ENCODE measurements at regions not wholly inside any gene's neighbourhood (a gene's known extent, or its start where the extent isn't known, plus 50 kb on each side); places are given as distances from the start of the nearest gene placed in this dataset.

DNA sequence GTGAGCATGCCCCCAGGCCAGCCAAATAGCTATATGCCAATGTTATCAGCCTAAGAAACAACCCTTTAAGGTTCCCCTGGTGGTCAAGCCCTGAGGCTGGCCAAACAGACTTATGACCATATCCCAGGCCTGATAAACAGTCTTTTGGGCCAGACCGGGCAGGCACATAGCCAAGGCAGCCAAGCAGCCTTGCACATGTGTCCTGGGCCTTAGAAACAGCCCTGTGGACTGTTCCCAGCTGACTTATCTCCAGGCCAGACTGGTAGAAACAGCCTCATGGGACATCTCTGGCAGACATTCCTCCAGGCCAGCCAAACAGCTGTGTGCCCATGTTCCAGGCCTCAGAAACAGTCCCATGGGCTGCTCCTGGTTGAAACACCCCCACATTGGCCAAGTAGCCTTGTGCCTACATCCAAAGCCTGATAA is 295.0 kb upstream of the MGAT4C start:
- Histone ChIP-seq H3K4me1 (ENCODE audit: control insufficient read depth, extremely low read depth, insufficient read depth, low read length) (no peaks in the 10 kb centered on the region), H3K4me2 (ENCODE audit: control insufficient read depth, extremely low read depth, insufficient read depth, low read depth, low read length) (no peak overlapping the region), H3K79me2 (ENCODE audit: control insufficient read depth, insufficient read depth, low read length) (no peaks in the 10 kb centered on the region), H3K9me1 (ENCODE audit: control insufficient read depth, extremely low read depth, insufficient read depth, low read length) (no peaks in the 10 kb centered on the region), H3K9me3 (ENCODE audit: control insufficient read depth, low read depth, low read length) (no peaks in the 10 kb centered on the region), H2AFZ (ENCODE audit: control insufficient read depth, low read length) (no peak overlapping the region), H3K4me3 (ENCODE audit: control insufficient read depth in 2 of 3, extremely low read depth in 1 of 3, insufficient read depth in 2 of 3, low read depth in 1 of 3, low read length in 3 of 3) (no peak overlapping the region), H3K27ac (ENCODE audit: control insufficient read depth, insufficient read depth, low read length) (no peak overlapping the region), H3K36me3 (ENCODE audit: control insufficient read depth in 2 of 2, extremely low read depth in 1 of 2, insufficient read depth in 2 of 2, low read length in 2 of 2) (no peaks in the 10 kb centered on the region), H3K27me3 (ENCODE audit: control insufficient read depth, extremely low read depth, insufficient read depth, low read length) (no peaks in the 10 kb centered on the region), H4K20me1 (ENCODE audit: control insufficient read depth, extremely low read depth, insufficient read depth, low read length) (no peaks in the 10 kb centered on the region), H3K9ac (ENCODE audit: control insufficient read depth, extremely low read depth, insufficient read depth, low read length) (no peak overlapping the region)
- FAIRE-seq (no peak), DNase-seq (ENCODE audit: low read depth, low spot score) (no peak)
- dilution Hi-C loops (cut with MboI; ENCODE audit: extremely low pct_ligation_motif_present, low sequenced_read_pairs), result no loop called here
- no peak for TF ChIP-seq EZH2 (IDR thresholded peaks at IDR 0.05; ENCODE audit: low read length)
- TF ChIP-seq, protein P1, sequence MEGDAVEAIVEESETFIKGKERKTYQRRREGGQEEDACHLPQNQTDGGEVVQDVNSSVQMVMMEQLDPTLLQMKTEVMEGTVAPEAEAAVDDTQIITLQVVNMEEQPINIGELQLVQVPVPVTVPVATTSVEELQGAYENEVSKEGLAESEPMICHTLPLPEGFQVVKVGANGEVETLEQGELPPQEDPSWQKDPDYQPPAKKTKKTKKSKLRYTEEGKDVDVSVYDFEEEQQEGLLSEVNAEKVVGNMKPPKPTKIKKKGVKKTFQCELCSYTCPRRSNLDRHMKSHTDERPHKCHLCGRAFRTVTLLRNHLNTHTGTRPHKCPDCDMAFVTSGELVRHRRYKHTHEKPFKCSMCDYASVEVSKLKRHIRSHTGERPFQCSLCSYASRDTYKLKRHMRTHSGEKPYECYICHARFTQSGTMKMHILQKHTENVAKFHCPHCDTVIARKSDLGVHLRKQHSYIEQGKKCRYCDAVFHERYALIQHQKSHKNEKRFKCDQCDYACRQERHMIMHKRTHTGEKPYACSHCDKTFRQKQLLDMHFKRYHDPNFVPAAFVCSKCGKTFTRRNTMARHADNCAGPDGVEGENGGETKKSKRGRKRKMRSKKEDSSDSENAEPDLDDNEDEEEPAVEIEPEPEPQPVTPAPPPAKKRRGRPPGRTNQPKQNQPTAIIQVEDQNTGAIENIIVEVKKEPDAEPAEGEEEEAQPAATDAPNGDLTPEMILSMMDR (optimal IDR thresholded peaks at IDR 0.05 in 1 of 3, IDR thresholded peaks at IDR 0.05 in 1 of 3, conservative IDR thresholded peaks at IDR 0.05 in 1 of 3; ENCODE audit: extremely low read depth in 1 of 3, insufficient read depth in 2 of 3, low read length in 3 of 3), result no peak

- Histone ChIP-seq H3K27ac (ENCODE audit: control insufficient read depth, insufficient read depth, low read length) (no peak overlapping the region), H3K4me1 (ENCODE audit: control insufficient read depth, extremely low read depth, insufficient read depth, low read length) (no peaks in the 10 kb centered on the region), H3K9me1 (ENCODE audit: control insufficient read depth, extremely low read depth, insufficient read depth, low read length) (no peaks in the 10 kb centered on the region), H3K9me3 (ENCODE audit: control insufficient read depth, low read depth, low read length) (no peaks in the 10 kb centered on the region), H2AFZ (ENCODE audit: control insufficient read depth, low read length) (no peak overlapping the region), H3K36me3 (ENCODE audit: control insufficient read depth in 2 of 2, extremely low read depth in 1 of 2, insufficient read depth in 2 of 2, low read length in 2 of 2) (no peaks in the 10 kb centered on the region), H3K9ac (ENCODE audit: control insufficient read depth, extremely low read depth, insufficient read depth, low read length) (no peak overlapping the region), H4K20me1 (ENCODE audit: control insufficient read depth, extremely low read depth, insufficient read depth, low read length) (no peaks in the 10 kb centered on the region), H3K27me3 (ENCODE audit: control insufficient read depth, extremely low read depth, insufficient read depth, low read length) (no peaks in the 10 kb centered on the region), H3K79me2 (ENCODE audit: control insufficient read depth, insufficient read depth, low read length) (no peaks in the 10 kb centered on the region), H3K4me2 (ENCODE audit: control insufficient read depth, extremely low read depth, insufficient read depth, low read depth, low read length) (no peak overlapping the region), H3K4me3 (ENCODE audit: control insufficient read depth in 2 of 3, extremely low read depth in 1 of 3, insufficient read depth in 2 of 3, low read depth in 1 of 3, low read length in 3 of 3) (no peak overlapping the region)
- dilution Hi-C loops (cut with MboI; ENCODE audit: extremely low pct_ligation_motif_present, low sequenced_read_pairs), result no loop called here
- no peak for FAIRE-seq
- DNase-seq (ENCODE audit: low read depth, low spot score), result no peak
- TF ChIP-seq, protein P1 (optimal IDR thresholded peaks at IDR 0.05 in 1 of 3, IDR thresholded peaks at IDR 0.05 in 1 of 3, conservative IDR thresholded peaks at IDR 0.05 in 1 of 3; ENCODE audit: extremely low read depth in 1 of 3, insufficient read depth in 2 of 3, low read length in 3 of 3), result no peak
- no peak for TF ChIP-seq EZH2 (IDR thresholded peaks at IDR 0.05; ENCODE audit: low read length)
Measured at GRCh38 chr12:86550218-86551145, 294.3 kb upstream of the MGAT4C start.

All from keratinocyte (primary cell).